IgD-negative memory B cell (primary cell): ENCODE measurements at regions not wholly inside any gene's neighbourhood (a gene's known extent, or its start where the extent isn't known, plus 50 kb on each side); places are given as distances from the start of the nearest gene placed in this dataset.
A peak's percentile ranks its signal among the peaks of the same experiment; 100 is the strongest.
"Not testable (repeated sequence)": the region's sequence is repeated elsewhere in the genome, so short reads cannot be mapped to it uniquely, and the experiment has no call there.

Experiments
- H3K27ac Mint-ChIP-seq, 3 donors: one replicate each; pipeline ENCODE4 v1.8.0; 2020 to 2022; ENCODE audit warnings: mild to moderate bottlenecking in 3 of 3, mixed read lengths in 3 of 3, moderate library complexity in 1 of 3
- H3K27me3 Mint-ChIP-seq: one replicate; pipeline ENCODE4 v1.8.0; 2021; ENCODE audit warnings: mixed read lengths
- H3K36me3 Mint-ChIP-seq: one replicate; pipeline ENCODE4 v1.8.0; 2020; ENCODE audit warnings: mild to moderate bottlenecking, mixed read lengths
- H3K4me1 Mint-ChIP-seq, 3 donors: one replicate each; pipeline ENCODE4 v1.8.0; 2020 to 2022; ENCODE audit warnings: mixed read lengths in 3 of 3, mild to moderate bottlenecking in 1 of 3
- H3K4me3 Mint-ChIP-seq, 4 donors: one replicate each; pipeline ENCODE4 v1.8.0; 2020 to 2022; ENCODE audit warnings: mild to moderate bottlenecking in 4 of 4, mixed read lengths in 4 of 4, moderate library complexity in 3 of 4
- H3K9me3 Mint-ChIP-seq, 3 donors: one replicate each; pipeline ENCODE4 v1.8.0; 2020 to 2021; ENCODE audit warnings: mixed read lengths in 3 of 3, mild to moderate bottlenecking in 1 of 3

GRCh38 chr2:195586062-195586714, 70.8 kb upstream of the SLC39A10 start:
- no peak overlapping the region for H3K4me3 Mint-ChIP-seq
- H3K4me1 Mint-ChIP-seq, result peaks cover 2 to 6% (median 4%) of the 10 kb centered on the region in 3 donors
- no peaks in the 10 kb centered on the region for H3K9me3 Mint-ChIP-seq
- no peaks in the 10 kb centered on the region for H3K27me3 Mint-ChIP-seq
- H3K27ac Mint-ChIP-seq, result no peak overlapping the region
- H3K36me3 Mint-ChIP-seq, result peaks cover 7% of the 10 kb centered on the region

- Mint-ChIP-seq H3K36me3 (peaks cover 5% of the 10 kb centered on the region), H3K4me3 (no peak overlapping the region), H3K27me3 (no peaks in the 10 kb centered on the region), H3K4me1 (peaks cover 21 to 26% (median 23%) of the 10 kb centered on the region in 3 donors), H3K9me3 (no peaks in the 10 kb centered on the region), H3K27ac (no peak overlapping the region)
Measured at GRCh38 chr2:195582188-195582587, 74.8 kb upstream of the SLC39A10 start.

- Mint-ChIP-seq H3K9me3 (no peaks in the 10 kb centered on the region), H3K4me3 (peak overlapping the region; percentile 6 to 85 (median 47)), H3K36me3 (peaks cover 5% of the 10 kb centered on the region), H3K27me3 (no peaks in the 10 kb centered on the region), H3K4me1 (peaks cover 29 to 39% (median 34%) of the 10 kb centered on the region in 3 donors), H3K27ac (peak overlapping the region; percentile 46 to 89 (median 73))
Measured at GRCh38 chr2:195579776-195580555, 77.1 kb upstream of the SLC39A10 start.

GRCh38 chr2:195575879-195576401, 81.1 kb upstream of the SLC39A10 start:
- peak overlapping the region; percentile 33 to 92 (median 70) for H3K4me3 Mint-ChIP-seq
- H3K9me3 Mint-ChIP-seq, result peaks cover 0 to 2% (median 0%) of the 10 kb centered on the region in 3 donors
- peak overlapping the region; percentile 10 to 71 (median 24) for H3K27ac Mint-ChIP-seq
- peaks cover 35 to 41% (median 41%) of the 10 kb centered on the region in 3 donors for H3K4me1 Mint-ChIP-seq
- H3K36me3 Mint-ChIP-seq, result no peaks in the 10 kb centered on the region
- H3K27me3 Mint-ChIP-seq, result no peaks in the 10 kb centered on the region

GRCh38 chr2:195575016-195575415, 82.0 kb upstream of the SLC39A10 start:
- Mint-ChIP-seq H3K27ac (no peak overlapping the region), H3K27me3 (no peaks in the 10 kb centered on the region), H3K36me3 (no peaks in the 10 kb centered on the region), H3K9me3 (peaks cover 0 to 2% (median 0%) of the 10 kb centered on the region in 3 donors), H3K4me3 (no peak overlapping the region), H3K4me1 (peaks cover 29 to 41% (median 39%) of the 10 kb centered on the region in 3 donors)

GRCh38 chr2:195574312-195574711, 82.7 kb upstream of the SLC39A10 start:
- peak overlapping the region in 2 of 3 donors; percentile 16 to 74 for H3K27ac Mint-ChIP-seq
- peaks cover 25 to 41% (median 39%) of the 10 kb centered on the region in 3 donors for H3K4me1 Mint-ChIP-seq
- H3K4me3 Mint-ChIP-seq, result no peak overlapping the region
- peaks cover 0 to 2% (median 0%) of the 10 kb centered on the region in 3 donors for H3K9me3 Mint-ChIP-seq
- no peaks in the 10 kb centered on the region for H3K27me3 Mint-ChIP-seq
- H3K36me3 Mint-ChIP-seq, result no peaks in the 10 kb centered on the region

GRCh38 chr2:195572895-195573683, 83.9 kb upstream of the SLC39A10 start:
- Mint-ChIP-seq H3K27me3 (no peaks in the 10 kb centered on the region), H3K27ac (peak overlapping the region in 2 of 3 donors; percentile 22 to 80), H3K36me3 (no peaks in the 10 kb centered on the region), H3K4me3 (no peak overlapping the region), H3K4me1 (peaks cover 23 to 38% (median 35%) of the 10 kb centered on the region in 3 donors), H3K9me3 (peaks cover 0 to 2% (median 0%) of the 10 kb centered on the region in 3 donors)

GRCh38 chr2:195570329-195570728, 86.7 kb upstream of the SLC39A10 start:
- H3K4me3 Mint-ChIP-seq, result no peak overlapping the region
- H3K36me3 Mint-ChIP-seq, result no peaks in the 10 kb centered on the region
- H3K9me3 Mint-ChIP-seq, result peaks cover 0 to 2% (median 1%) of the 10 kb centered on the region in 3 donors
- no peaks in the 10 kb centered on the region for H3K27me3 Mint-ChIP-seq
- peaks cover 14 to 27% (median 20%) of the 10 kb centered on the region in 3 donors for H3K4me1 Mint-ChIP-seq
- H3K27ac Mint-ChIP-seq, result no peak overlapping the region

- peak overlapping the region in 1 of 4 donors; percentile 52 for H3K4me3 Mint-ChIP-seq
- no peaks in the 10 kb centered on the region for H3K36me3 Mint-ChIP-seq
- peak overlapping the region in 2 of 3 donors; percentile 21 to 39 for H3K27ac Mint-ChIP-seq
- H3K4me1 Mint-ChIP-seq, result peaks cover 14 to 28% (median 22%) of the 10 kb centered on the region in 3 donors
- H3K27me3 Mint-ChIP-seq, result no peaks in the 10 kb centered on the region
- peaks cover 0 to 2% (median 1%) of the 10 kb centered on the region in 3 donors for H3K9me3 Mint-ChIP-seq
Measured at GRCh38 chr2:195569255-195569654, 87.8 kb upstream of the SLC39A10 start.

GRCh38 chr2:195564625-195565135, 92.3 kb upstream of the SLC39A10 start:
- H3K9me3 Mint-ChIP-seq, H3K27me3 Mint-ChIP-seq, H3K36me3 Mint-ChIP-seq: not testable (repeated sequence)
- peak overlapping the region; percentile 81 to 91 (median 89) for H3K27ac Mint-ChIP-seq
- peak overlapping the region in 3 of 4 donors; percentile 65 to 91 (median 65) for H3K4me3 Mint-ChIP-seq
- H3K4me1 Mint-ChIP-seq, result peaks cover 32 to 39% (median 38%) of the 10 kb centered on the region in 3 donors

GRCh38 chr2:195563857-195564512, 93.0 kb upstream of the SLC39A10 start:
- peak overlapping the region; percentile 81 to 91 (median 89) for H3K27ac Mint-ChIP-seq
- no peaks in the 10 kb centered on the region for H3K36me3 Mint-ChIP-seq
- peaks cover 1% of the 10 kb centered on the region for H3K27me3 Mint-ChIP-seq
- peaks cover 35 to 40% (median 39%) of the 10 kb centered on the region in 3 donors for H3K4me1 Mint-ChIP-seq
- H3K4me3 Mint-ChIP-seq, result peak overlapping the region; percentile 48 to 91 (median 65)
- H3K9me3 Mint-ChIP-seq, result peaks cover 0 to 1% (median 0%) of the 10 kb centered on the region in 3 donors

- peaks cover 1% of the 10 kb centered on the region for H3K27me3 Mint-ChIP-seq
- H3K4me1 Mint-ChIP-seq, result peaks cover 42 to 46% (median 44%) of the 10 kb centered on the region in 3 donors
- peaks cover 0 to 1% (median 0%) of the 10 kb centered on the region in 3 donors for H3K9me3 Mint-ChIP-seq
- no peaks in the 10 kb centered on the region for H3K36me3 Mint-ChIP-seq
- H3K4me3 Mint-ChIP-seq, result peak overlapping the region; percentile 86 to 94 (median 88)
- H3K27ac Mint-ChIP-seq, result peak overlapping the region; percentile 95 to 100 (median 96)
Measured at GRCh38 chr2:195562570-195563566, 94.2 kb upstream of the SLC39A10 start.
